GM18867 (cell line): ENCODE measurements at regions not wholly inside any gene's neighbourhood (a gene's known extent, or its start where the extent isn't known, plus 50 kb on each side); places are given as distances from the start of the nearest gene placed in this dataset.

ENCODE experiments used
- ATAC-seq: cut with Tn5 transposase; IDR thresholded peaks from one replicate; pipeline ENCODE4 v1.9.1; 2021; ENCODE audit warnings: mild to moderate bottlenecking, moderate library complexity; ENCODE audit not compliant: unreplicated experiment

DNA sequence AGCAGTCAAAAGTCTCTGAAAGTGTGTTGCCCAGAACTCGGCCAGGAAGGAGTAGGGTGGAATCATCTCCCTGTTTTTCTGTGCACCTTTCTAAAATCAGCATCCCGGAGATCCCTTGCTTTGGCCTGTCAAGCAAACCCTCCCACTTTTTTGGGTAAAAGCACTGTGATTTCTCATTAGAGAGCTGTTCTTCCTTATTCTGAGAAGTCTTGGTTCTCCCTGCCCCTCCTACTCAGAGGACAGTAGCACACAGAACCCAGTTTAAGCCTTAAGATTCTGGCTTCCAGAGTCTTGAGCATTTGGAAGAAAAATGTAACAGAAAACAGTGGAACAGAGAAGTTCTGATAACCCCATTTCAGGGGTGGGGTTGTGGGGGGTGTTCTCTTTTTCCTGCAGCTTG lies 52.6 kb upstream of the KATNAL1 start:
- no peak for ATAC-seq

DNA sequence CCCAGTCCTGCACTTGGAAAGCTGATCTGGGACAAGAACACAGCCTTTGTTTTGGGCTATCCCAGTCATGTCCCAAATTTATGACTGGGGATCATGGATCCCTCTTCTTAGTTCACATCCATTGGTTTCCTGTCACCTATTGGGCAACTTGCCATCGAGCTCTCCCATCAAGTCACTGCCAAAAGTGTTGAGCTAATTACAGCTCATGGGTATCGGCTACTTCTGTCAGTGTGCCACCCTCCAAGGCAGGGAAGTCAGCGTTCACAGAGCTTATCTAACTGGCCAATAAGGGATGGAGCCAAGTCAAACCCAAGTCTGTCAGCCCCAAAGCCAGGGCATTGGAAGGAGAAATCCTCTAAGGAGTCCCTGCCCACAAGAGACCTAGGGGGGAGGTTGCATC lies 53.2 kb upstream of the KATNAL1 start:
- no peak for ATAC-seq

- no peak for ATAC-seq
These were observed 54.8 kb upstream of the KATNAL1 start for GRCh38 chr13:30362005-30362788.

DNA sequence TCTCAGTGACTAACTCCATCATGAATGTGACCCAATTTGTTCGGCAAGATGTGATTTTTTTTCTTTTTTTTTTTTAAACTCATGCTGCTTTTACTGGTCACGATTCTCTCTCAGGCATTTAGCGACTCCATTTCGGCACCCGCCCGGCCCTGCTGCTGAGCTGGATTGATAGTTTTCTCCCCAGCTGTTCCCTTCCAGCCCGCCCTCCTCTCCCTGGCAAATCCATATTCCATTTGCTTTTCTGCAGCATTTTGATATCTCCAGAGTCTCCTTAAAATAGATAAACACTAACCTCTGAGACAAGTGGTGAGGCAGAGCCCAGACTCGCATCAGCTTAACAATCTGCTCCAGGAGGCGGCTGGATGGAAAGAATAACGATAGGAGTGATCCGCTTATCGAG lies 55.5 kb upstream of the KATNAL1 start:
- no peak for ATAC-seq

- ATAC-seq = no peak
These were observed 56.4 kb upstream of the KATNAL1 start for GRCh38 chr13:30363725-30364124.

- ATAC-seq = no peak
These were observed 56.8 kb upstream of the KATNAL1 start for GRCh38 chr13:30364133-30364532.

GRCh38 chr13:30364876-30365275 lies 57.4 kb upstream of the UBE2L5 start:
- ATAC-seq = no peak

GRCh38 chr13:30366088-30366487 lies 56.2 kb upstream of the UBE2L5 start:
- no peak for ATAC-seq

DNA sequence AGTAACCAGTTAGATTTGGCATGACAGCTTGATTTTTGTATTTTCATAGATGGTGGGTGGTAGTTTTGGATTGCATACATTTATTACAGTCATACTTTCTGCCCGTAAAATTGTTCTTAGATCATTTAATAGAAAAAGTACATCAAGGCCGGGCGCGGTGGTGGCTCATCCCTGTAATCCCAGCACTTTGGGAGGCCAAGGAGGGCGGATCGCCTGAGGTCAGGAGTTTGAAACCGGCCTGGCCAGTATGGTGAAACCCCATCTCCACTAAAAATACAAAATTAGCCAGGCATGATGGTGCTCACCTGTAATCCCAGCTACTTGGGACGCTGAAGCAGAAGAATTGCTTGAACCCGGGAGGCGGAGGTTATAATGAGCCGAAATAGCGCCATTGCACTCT lies 55.0 kb upstream of the UBE2L5 start:
- no peak for ATAC-seq

GRCh38 chr13:30370146-30370545 lies 52.1 kb upstream of the UBE2L5 start:
- ATAC-seq = no peak

- no peak for ATAC-seq
These were observed 51.3 kb upstream of the UBE2L5 start for GRCh38 chr13:30370916-30371521.

- peak; percentile 86 for ATAC-seq
These were observed 50.5 kb upstream of the UBE2L5 start for GRCh38 chr13:30371649-30372265.
